Effector memory CD8-positive, alpha-beta T cell (primary cell): ENCODE measurements at regions not wholly inside any gene's neighbourhood (a gene's known extent, or its start where the extent isn't known, plus 50 kb on each side); places are given as distances from the start of the nearest gene placed in this dataset.

Experiments
- ATAC-seq: fragments of 150-1000 bp; cut with Tn5 transposase; replicated peaks from 2 replicates; pipeline ENCODE4 v1.10.0; 2021; ENCODE audit warnings: mild to moderate bottlenecking, moderate library complexity
- DNase-seq, 3 experiments: peaks; one replicate each; pipeline ENCODE4 v3.0.0; 2021
- H3K27ac Mint-ChIP-seq, 2 donors: one replicate each; pipeline ENCODE4 v1.8.0; 2022; ENCODE audit warnings: mild to moderate bottlenecking in 2 of 2, mixed read lengths in 2 of 2, moderate library complexity in 2 of 2
- H3K27me3 Mint-ChIP-seq, 2 donors: one replicate each; pipeline ENCODE4 v1.8.0; 2022; ENCODE audit warnings: mixed read lengths in 2 of 2
- H3K36me3 Mint-ChIP-seq: one replicate; pipeline ENCODE4 v1.8.0; 2022; ENCODE audit warnings: mild to moderate bottlenecking, moderate library complexity, mixed read lengths; ENCODE audit not compliant: insufficient read depth
- H3K4me1 Mint-ChIP-seq, 2 donors: one replicate each; pipeline ENCODE4 v1.8.0; 2022; ENCODE audit warnings: low read depth in 2 of 2, mixed read lengths in 2 of 2
- H3K4me3 Mint-ChIP-seq, 2 donors: one replicate each; pipeline ENCODE4 v1.8.0; 2022; ENCODE audit warnings: mild to moderate bottlenecking in 2 of 2, mixed read lengths in 2 of 2, moderate library complexity in 2 of 2
- H3K9me3 Mint-ChIP-seq, 2 donors: one replicate each; pipeline ENCODE4 v1.8.0; 2022; ENCODE audit warnings: mixed read lengths in 2 of 2

- Mint-ChIP-seq H3K4me3 (no peak overlapping the region), H3K27ac (no peak overlapping the region), H3K36me3 (no peaks in the 10 kb centered on the region), H3K27me3 (peaks cover 2 to 16% of the 10 kb centered on the region in 2 donors), H3K4me1 (no peaks in the 10 kb centered on the region), H3K9me3 (no peaks in the 10 kb centered on the region)
- ATAC-seq (no peak), DNase-seq (no peak)
Observed at GRCh38 chrX:69309074-69309792, 144.0 kb upstream of the PJA1 start.

- DNase-seq (no peak), ATAC-seq (no peak)
- Mint-ChIP-seq H3K36me3 (no peaks in the 10 kb centered on the region), H3K27me3 (peaks cover 12 to 31% of the 10 kb centered on the region in 2 donors), H3K4me3 (no peak overlapping the region), H3K9me3 (no peaks in the 10 kb centered on the region), H3K27ac (no peak overlapping the region), H3K4me1 (no peaks in the 10 kb centered on the region)
Observed at GRCh38 chrX:69307756-69308155, 142.5 kb upstream of the PJA1 start.

GRCh38 chrX:69307029-69307428, 141.8 kb upstream of the PJA1 start:
- Mint-ChIP-seq H3K27ac (no peak overlapping the region), H3K9me3 (no peaks in the 10 kb centered on the region), H3K27me3 (peaks cover 18 to 38% of the 10 kb centered on the region in 2 donors), H3K4me3 (no peak overlapping the region), H3K36me3 (no peaks in the 10 kb centered on the region), H3K4me1 (no peaks in the 10 kb centered on the region)
- no peak for DNase-seq
- no peak for ATAC-seq

GRCh38 chrX:69306063-69306404, 140.8 kb upstream of the PJA1 start:
- no peak for DNase-seq
- H3K4me3 Mint-ChIP-seq = no peak overlapping the region
- no peak overlapping the region for H3K27ac Mint-ChIP-seq
- H3K36me3 Mint-ChIP-seq = no peaks in the 10 kb centered on the region
- peaks cover 23 to 48% of the 10 kb centered on the region in 2 donors for H3K27me3 Mint-ChIP-seq
- no peaks in the 10 kb centered on the region for H3K9me3 Mint-ChIP-seq
- ATAC-seq = no peak
- H3K4me1 Mint-ChIP-seq = peaks cover 0 to 2% of the 10 kb centered on the region in 2 donors

DNA sequence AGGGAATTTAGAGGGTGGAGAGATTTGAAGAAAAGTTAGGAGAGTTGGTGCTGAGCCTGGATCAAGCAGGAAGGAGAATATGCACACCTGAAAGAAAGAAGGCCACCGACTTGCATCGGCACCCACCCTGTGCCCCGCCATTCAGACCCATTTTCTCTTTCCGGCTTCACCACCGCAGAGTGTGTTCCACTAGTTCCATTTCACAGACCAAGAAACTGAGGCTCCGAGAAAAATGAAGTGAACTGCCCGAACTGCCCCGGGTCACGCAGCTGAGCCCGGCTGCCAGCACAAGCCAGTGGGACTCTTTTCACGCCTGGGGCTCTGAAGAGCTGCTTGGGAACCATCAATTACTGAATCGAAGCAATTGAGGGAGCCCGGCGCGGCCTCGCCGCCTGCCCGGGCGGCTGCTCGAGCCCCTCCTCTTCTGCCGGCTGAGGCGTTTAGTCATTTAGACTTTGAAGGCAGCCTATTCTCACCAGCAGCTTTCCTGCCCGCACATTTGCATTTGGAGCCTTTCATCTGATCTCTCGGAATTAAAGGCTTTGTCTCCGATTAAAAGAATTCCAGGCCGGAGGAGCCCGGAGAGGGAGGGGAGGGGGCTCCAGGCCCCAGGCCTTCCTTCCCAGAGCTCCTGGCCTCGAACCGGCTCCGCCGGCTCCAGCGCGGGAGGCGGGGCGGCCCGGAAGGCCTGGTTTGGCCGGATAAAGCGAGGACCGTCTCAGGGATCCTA, 140.2 kb upstream of the PJA1 start:
- peaks cover 23 to 50% of the 10 kb centered on the region in 2 donors for H3K27me3 Mint-ChIP-seq
- no peaks in the 10 kb centered on the region for H3K36me3 Mint-ChIP-seq
- no peak overlapping the region for H3K27ac Mint-ChIP-seq
- no peaks in the 10 kb centered on the region for H3K9me3 Mint-ChIP-seq
- H3K4me1 Mint-ChIP-seq = peaks cover 0 to 2% of the 10 kb centered on the region in 2 donors
- DNase-seq (no peak), ATAC-seq (no peak)
- no peak overlapping the region for H3K4me3 Mint-ChIP-seq

DNA sequence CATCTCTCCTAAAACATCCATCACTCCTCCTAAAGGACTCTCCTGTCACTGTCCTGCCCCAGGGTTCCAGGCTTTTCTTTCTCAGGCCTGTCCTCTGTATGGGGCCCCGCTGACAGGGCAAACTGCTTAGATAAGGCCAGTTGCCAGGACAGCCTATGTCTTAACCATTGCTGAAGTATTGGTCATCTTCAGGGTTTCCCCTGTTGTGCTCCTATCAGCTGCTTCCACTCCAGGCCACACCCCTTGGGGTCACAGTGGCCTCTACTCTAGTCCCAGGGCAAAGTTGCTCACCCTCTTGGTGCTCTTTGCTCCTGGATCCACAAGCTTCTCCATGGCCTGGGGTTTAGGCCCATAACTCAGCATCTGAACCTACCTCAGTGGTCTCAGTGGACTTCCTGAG, 138.0 kb upstream of the PJA1 start:
- Mint-ChIP-seq H3K27me3 (peaks cover 23 to 50% of the 10 kb centered on the region in 2 donors), H3K36me3 (no peaks in the 10 kb centered on the region), H3K4me3 (no peak overlapping the region), H3K4me1 (peaks cover 0 to 2% of the 10 kb centered on the region in 2 donors), H3K9me3 (no peaks in the 10 kb centered on the region), H3K27ac (peak overlapping the region in 1 of 2 donors; percentile 86)
- DNase-seq (no peak), ATAC-seq (no peak)

DNA sequence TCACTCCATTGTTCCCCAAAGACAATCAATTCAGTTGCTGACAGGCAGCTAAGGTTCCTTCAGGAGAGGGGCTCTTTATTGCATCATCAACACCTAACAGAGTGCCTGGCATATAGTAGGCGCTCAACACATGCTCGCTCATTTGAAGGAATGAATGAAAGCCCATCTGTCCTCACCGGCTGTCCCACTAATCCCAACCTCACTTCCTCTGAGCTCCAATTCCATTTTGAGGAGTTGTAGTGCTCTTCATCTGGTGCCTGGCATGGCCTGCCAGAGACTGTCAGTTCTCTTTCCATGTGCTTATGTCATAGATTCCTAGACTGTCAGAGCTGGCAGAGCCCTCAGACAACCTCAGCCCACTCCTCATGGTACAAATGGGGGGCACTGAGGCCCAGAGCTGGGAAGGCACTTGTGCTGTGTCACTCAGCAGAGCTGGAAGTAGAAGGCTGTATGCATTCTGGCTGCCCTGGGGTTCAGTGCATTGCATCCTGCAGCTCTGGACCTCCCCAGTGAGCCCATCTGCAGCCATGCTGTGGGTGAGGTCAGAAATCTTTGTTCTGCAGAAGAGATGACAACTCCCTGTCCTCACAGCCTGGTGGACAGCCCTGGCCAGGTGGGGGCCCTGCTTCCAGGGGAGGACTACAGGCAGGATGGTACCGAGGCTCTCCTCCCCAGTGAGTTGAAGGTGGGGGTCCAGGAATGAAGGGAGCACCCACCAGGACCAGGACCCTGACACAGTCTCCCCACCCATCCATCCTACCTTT, 134.9 kb upstream of the PJA1 start:
- Mint-ChIP-seq H3K36me3 (no peaks in the 10 kb centered on the region), H3K27ac (no peak overlapping the region), H3K4me1 (peaks cover 0 to 2% of the 10 kb centered on the region in 2 donors), H3K27me3 (peaks cover 23 to 42% of the 10 kb centered on the region in 2 donors), H3K4me3 (no peak overlapping the region), H3K9me3 (no peaks in the 10 kb centered on the region)
- DNase-seq = no peak
- ATAC-seq = no peak

GRCh38 chrX:69299285-69299684, 134.0 kb upstream of the PJA1 start:
- Mint-ChIP-seq H3K36me3 (no peaks in the 10 kb centered on the region), H3K4me3 (no peak overlapping the region), H3K9me3 (no peaks in the 10 kb centered on the region), H3K27me3 (peaks cover 22 to 34% of the 10 kb centered on the region in 2 donors), H3K4me1 (peaks cover 0 to 2% of the 10 kb centered on the region in 2 donors), H3K27ac (no peak overlapping the region)
- DNase-seq = no peak
- no peak for ATAC-seq

- ATAC-seq = no peak
- Mint-ChIP-seq H3K4me1 (peaks cover 0 to 3% of the 10 kb centered on the region in 2 donors), H3K36me3 (no peaks in the 10 kb centered on the region), H3K9me3 (no peaks in the 10 kb centered on the region), H3K27me3 (peaks cover 15 to 27% of the 10 kb centered on the region in 2 donors), H3K27ac (no peak overlapping the region), H3K4me3 (no peak overlapping the region)
- DNase-seq = no peak
Observed at GRCh38 chrX:69298466-69299140, 133.3 kb upstream of the PJA1 start.

GRCh38 chrX:69297506-69297905, 132.3 kb upstream of the PJA1 start:
- Mint-ChIP-seq H3K27ac (no peak overlapping the region), H3K9me3 (no peaks in the 10 kb centered on the region), H3K4me1 (peaks cover 0 to 3% of the 10 kb centered on the region in 2 donors), H3K36me3 (no peaks in the 10 kb centered on the region), H3K27me3 (peaks cover 9 to 16% of the 10 kb centered on the region in 2 donors), H3K4me3 (no peak overlapping the region)
- ATAC-seq (no peak), DNase-seq (no peak)

DNA sequence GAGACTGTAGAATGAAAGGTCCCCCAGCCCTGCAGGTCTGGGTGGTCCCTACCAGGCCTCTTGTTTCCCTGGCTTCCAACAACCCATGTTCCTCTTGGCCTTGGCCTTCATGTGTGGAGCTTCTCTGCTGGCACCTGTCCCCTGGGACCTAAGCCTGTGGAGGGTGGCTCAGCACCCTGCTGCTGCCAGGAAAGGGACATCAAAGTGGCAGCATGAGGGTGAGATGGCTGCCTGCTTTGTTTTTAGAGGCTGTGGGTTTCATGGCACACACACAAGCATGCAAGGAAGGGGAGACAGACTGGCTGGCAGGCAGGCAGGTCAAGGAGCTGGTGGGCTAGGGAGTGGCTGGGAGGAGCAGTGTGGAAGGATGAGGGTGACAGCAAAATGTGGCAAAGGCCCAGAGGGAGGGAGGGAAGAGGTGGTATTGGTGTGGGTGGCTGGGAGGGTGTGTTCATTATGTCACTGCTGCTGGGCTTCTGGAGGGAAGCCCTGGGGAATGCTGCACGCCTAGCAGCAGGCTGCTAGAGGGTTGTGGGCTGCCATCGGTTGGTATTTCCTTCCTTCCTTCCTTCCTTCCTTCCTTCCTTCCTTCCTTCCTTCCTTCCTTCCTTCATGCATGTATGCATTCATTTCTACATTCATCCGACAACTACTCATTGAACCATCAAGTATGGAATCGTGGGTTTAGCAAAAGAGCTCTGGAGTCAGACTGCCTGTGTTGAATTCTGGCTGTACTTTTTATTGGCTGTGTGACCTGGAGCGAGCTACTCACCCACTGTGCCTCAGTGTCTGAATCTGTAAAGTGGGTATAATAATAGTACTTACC, 128.7 kb upstream of the PJA1 start:
- Mint-ChIP-seq H3K27me3 (peaks cover 0 to 11% of the 10 kb centered on the region in 2 donors), H3K4me1 (peaks cover 0 to 2% of the 10 kb centered on the region in 2 donors), H3K9me3 (no peaks in the 10 kb centered on the region), H3K4me3 (no peak overlapping the region), H3K27ac (no peak overlapping the region), H3K36me3 (no peaks in the 10 kb centered on the region)
- DNase-seq (no peak), ATAC-seq (no peak)

DNA sequence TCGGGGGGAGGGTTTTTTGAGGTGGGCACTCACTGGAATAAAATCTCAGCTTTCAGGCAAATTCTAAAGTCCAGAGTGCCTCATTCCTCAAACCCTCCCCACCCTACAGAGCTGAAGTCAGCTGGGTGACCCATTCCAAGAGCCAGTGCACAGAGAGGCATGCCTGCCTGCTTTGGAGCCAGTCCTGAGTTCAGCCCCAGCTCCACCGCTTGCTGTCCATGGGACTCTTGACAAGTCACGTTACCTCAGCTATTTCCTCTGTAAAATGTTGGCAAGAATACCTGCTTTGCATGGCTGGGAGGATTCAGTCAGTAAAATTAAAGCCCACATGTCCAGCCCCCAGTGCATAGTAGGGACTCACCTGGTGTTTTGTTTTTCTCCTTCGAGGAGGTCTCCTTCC, 125.9 kb upstream of the PJA1 start:
- ATAC-seq = no peak
- Mint-ChIP-seq H3K27ac (no peak overlapping the region), H3K36me3 (no peaks in the 10 kb centered on the region), H3K4me3 (no peak overlapping the region), H3K4me1 (peaks cover 0 to 2% of the 10 kb centered on the region in 2 donors), H3K9me3 (no peaks in the 10 kb centered on the region), H3K27me3 (peaks cover 0 to 11% of the 10 kb centered on the region in 2 donors)
- DNase-seq = no peak
